Transverse colon (tissue), 4 donors: ENCODE measurements at regions not wholly inside any gene's neighbourhood (a gene's known extent, or its start where the extent isn't known, plus 50 kb on each side); places are given as distances from the start of the nearest gene placed in this dataset.
"Not testable (repeated sequence)": the region's sequence is repeated elsewhere in the genome, so short reads cannot be mapped to it uniquely, and the experiment has no call there.

Experiments
- DNase-seq: peaks from one replicate; pipeline ENCODE4 v3.0.0-alpha.2; 2019
- H3K27ac ChIP-seq, 4 donors: fragments of 200-600 bp; sonication (generic); 2 replicates each; pipeline ENCODE4 v1.5.1; 2016 to 2018; ENCODE audit warnings: inconsistent platforms in 4 of 4
- H3K27me3 ChIP-seq: fragments of 200-600 bp; sonication (generic); 2 replicates; pipeline ENCODE4 v1.5.1; 2017; ENCODE audit warnings: inconsistent platforms
- H3K36me3 ChIP-seq, 4 donors: fragments of 200-600 bp; sonication (generic); 2 replicates each; pipeline ENCODE4 v1.5.1; 2017 to 2019; ENCODE audit warnings: inconsistent platforms in 4 of 4
- H3K4me1 ChIP-seq, 4 donors: fragments of 200-600 bp; sonication (generic); 2 replicates each; pipeline ENCODE4 v1.5.1; 2017 to 2020; ENCODE audit warnings: inconsistent platforms in 4 of 4
- H3K4me3 ChIP-seq, 4 donors: fragments of 200-600 bp; sonication (generic); 1 replicate in 1 of 4; 2 replicates in 3 of 4; pipeline versions ENCODE4 v1.5.1 to v1.6.1; 2017 to 2019; ENCODE audit warnings: inconsistent platforms in 4 of 4
- H3K9me3 ChIP-seq, 2 donors: fragments of 200-600 bp; sonication (generic); 2 replicates each; pipeline ENCODE4 v1.5.1; 2017 to 2019; ENCODE audit warnings: inconsistent platforms in 2 of 2
- CTCF ChIP-seq, 5 experiments: fragments of 200-600 bp in 3 of 5; fragments of 450-650 bp in 2 of 5; sonication (generic) in 3 of 5; IDR thresholded peaks; 1 replicate in 2 of 5; 2 replicates in 3 of 5; pipeline ENCODE4 v1.5.1; 2016 to 2017; ENCODE audit warnings: antibody characterized with exemption in 5 of 5, inconsistent platforms in 3 of 5, mild to moderate bottlenecking in 2 of 5, moderate library complexity in 1 of 5
- EP300 ChIP-seq: sonication (generic); formaldehyde crosslinking; IDR thresholded peaks from one replicate; pipeline ENCODE4 v1.6.1; 2017; ENCODE audit warnings: antibody characterized with exemption, low read depth
- POLR2A ChIP-seq: fragments of 450-650 bp; IDR thresholded peaks from one replicate; pipeline ENCODE4 v1.6.1; 2016; ENCODE audit warnings: antibody characterized with exemption, mild to moderate bottlenecking, moderate library complexity
- POLR2AphosphoS5 ChIP-seq, 3 donors: sonication (generic); formaldehyde crosslinking; IDR thresholded peaks; one replicate each; pipeline ENCODE4 v1.6.1; 2016; ENCODE audit warnings: antibody characterized with exemption in 3 of 3
- WGBS, 2 donors: methylation state at CpG; one replicate each; pipeline ENCODE4 v1.1.5; 2018; ENCODE audit warnings: low coverage in 1 of 2; 5-methylcytosine and 5-hydroxymethylcytosine counted together
- in situ Hi-C, 4 donors: fragments of 200-750 bp; cut with MboI; loops; one replicate each; pipeline versions ENCODE4 v1.15.0 to v1.15.1; 2017; ENCODE audit warnings: low sequenced_read_pairs in 3 of 4, low pct_ligation_motif_present in 1 of 4, low pct_unique_long_range_greater_than_20kb in 1 of 4
- intact Hi-C: fragments of 100-400 bp; cut with DNase I; formaldehyde crosslinking; loops from one replicate; pipeline ENCODE4 v1.15.1; 2023; ENCODE audit warnings: low total_unique reads

GRCh38 chr5:81827500-81827899, 76.6 kb upstream of the SSBP2 start:
- no peak for DNase-seq
- no peaks in the 10 kb centered on the region for H3K36me3 ChIP-seq
- peaks cover 0 to 5% (median 2%) of the 10 kb centered on the region in 4 donors for H3K4me1 ChIP-seq
- H3K9me3 ChIP-seq: no peaks in the 10 kb centered on the region
- WGBS, 2 donors: 85 to 100% methylated on average over 1 of the region's 1 CpG
- H3K4me3 ChIP-seq: no peak overlapping the region
- TF ChIP-seq POLR2A (no peak), CTCF (IDR thresholded peaks at IDR 0.05) (no peak), POLR2AphosphoS5 (IDR thresholded peaks at IDR 0.05) (no peak), EP300 (no peak)
- H3K27ac ChIP-seq: no peak overlapping the region
- in situ Hi-C loops (loop anchor here in 3 of 4 donors (25.0 kb wide), 1 partner anchor 315 kb away; no protein-coding TSS in a partner anchor), intact Hi-C loops (no loop called here)
- no peaks in the 10 kb centered on the region for H3K27me3 ChIP-seq

GRCh38 chr5:81826128-81826527, 75.2 kb upstream of the SSBP2 start:
- Histone ChIP-seq H3K36me3 (no peaks in the 10 kb centered on the region), H3K27ac (no peak overlapping the region), H3K4me3 (no peak overlapping the region), H3K4me1 (peaks cover 0 to 5% (median 2%) of the 10 kb centered on the region in 4 donors), H3K9me3 (no peaks in the 10 kb centered on the region), H3K27me3 (no peaks in the 10 kb centered on the region)
- intact Hi-C loops (no loop called here), in situ Hi-C loops (loop anchor here in 3 of 4 donors (25.0 kb wide), 1 partner anchor 314 kb away; no protein-coding TSS in a partner anchor)
- TF ChIP-seq POLR2A (no peak), POLR2AphosphoS5 (IDR thresholded peaks at IDR 0.05) (no peak), EP300 (no peak), CTCF (IDR thresholded peaks at IDR 0.05) (no peak)
- no peak for DNase-seq
- 53 to 54% methylated on average over 2 of the region's 2 CpGs for WGBS, 2 donors

- peak; percentile 20 for DNase-seq
- in situ Hi-C loops: loop anchor here in 3 of 4 donors (25.0 kb wide), 1 partner anchor 313 kb away; no protein-coding TSS in a partner anchor
- Histone ChIP-seq H3K27me3 (no peaks in the 10 kb centered on the region), H3K4me3 (no peak overlapping the region), H3K36me3 (no peaks in the 10 kb centered on the region), H3K4me1 (peaks cover 0 to 13% (median 5%) of the 10 kb centered on the region in 4 donors), H3K27ac (peak overlapping the region in 2 of 4 donors; percentile 3 to 22), H3K9me3 (no peaks in the 10 kb centered on the region)
- WGBS, 2 donors: 63% methylated on average over 3 of the region's 3 CpGs; no CpG with 5 or more reads in 1 of the 2 donors
- intact Hi-C loops: no loop called here
- TF ChIP-seq POLR2AphosphoS5 (IDR thresholded peaks at IDR 0.05): no peak
- TF ChIP-seq EP300: no peak
- no peak for TF ChIP-seq CTCF (IDR thresholded peaks at IDR 0.05)
- no peak for TF ChIP-seq POLR2A
Measured at GRCh38 chr5:81825237-81825636, 74.3 kb upstream of the SSBP2 start.

- H3K36me3 ChIP-seq, DNase-seq, intact Hi-C loops, in situ Hi-C loops, H3K9me3 ChIP-seq, H3K4me3 ChIP-seq, H3K27me3 ChIP-seq, H3K27ac ChIP-seq: not testable (repeated sequence)
- WGBS, 2 donors: 99% methylated on average over 10 of the region's 24 CpGs; no CpG with 5 or more reads in 1 of the 2 donors
- peaks cover 0 to 21% (median 8%) of the 10 kb centered on the region in 4 donors for H3K4me1 ChIP-seq
Measured at GRCh38 chr5:81823736-81824135, 72.8 kb upstream of the SSBP2 start.

GRCh38 chr5:81820863-81821262, 70.0 kb upstream of the SSBP2 start:
- no peaks in the 10 kb centered on the region for H3K9me3 ChIP-seq
- intact Hi-C loops: no loop called here
- WGBS, 2 donors: 86 to 89% methylated on average over 1 to 2 of the region's 2 CpGs
- H3K36me3 ChIP-seq: no peaks in the 10 kb centered on the region
- no peak for DNase-seq
- no peaks in the 10 kb centered on the region for H3K27me3 ChIP-seq
- no peak overlapping the region for H3K27ac ChIP-seq
- no peak overlapping the region for H3K4me3 ChIP-seq
- H3K4me1 ChIP-seq: peaks cover 0 to 21% (median 8%) of the 10 kb centered on the region in 4 donors
- TF ChIP-seq POLR2AphosphoS5 (IDR thresholded peaks at IDR 0.05): no peak
- no peak for TF ChIP-seq POLR2A
- no peak for TF ChIP-seq CTCF (IDR thresholded peaks at IDR 0.05)
- TF ChIP-seq EP300: no peak
- in situ Hi-C loops: no loop called here
